Fibroblast of peridontal ligament (primary cell): ENCODE measurements at regions not wholly inside any gene's neighbourhood (a gene's known extent, or its start where the extent isn't known, plus 50 kb on each side); places are given as distances from the start of the nearest gene placed in this dataset.
"Not testable (repeated sequence)": the region's sequence is repeated elsewhere in the genome, so short reads cannot be mapped to it uniquely, and the experiment has no call there.

Experiments
- DNase-seq: peaks from one replicate; pipeline ENCODE4 v3.0.0-alpha.2; 2010; ENCODE audit errors: extremely low read depth

DNA sequence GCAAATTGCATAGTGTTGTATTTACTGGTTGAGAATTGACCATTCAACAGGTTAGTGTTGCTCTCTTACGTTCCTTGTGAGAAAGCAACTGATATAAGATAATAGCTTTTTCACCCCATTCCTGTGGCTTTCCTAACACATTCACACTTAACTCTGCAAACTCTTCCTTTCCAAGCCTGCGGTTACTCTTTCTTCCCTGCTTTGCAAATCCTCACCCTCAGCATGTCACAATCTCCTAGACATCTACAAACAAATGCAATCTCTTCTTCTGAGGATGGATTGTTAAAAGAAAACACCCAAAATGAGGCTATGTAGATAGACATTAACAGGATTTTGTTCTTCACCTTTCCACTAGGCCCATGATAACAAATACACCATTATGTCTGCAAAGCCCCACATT lies 771.7 kb upstream of the PCDH7 start:
- no peak for DNase-seq

GRCh38 chr4:29948858-29949257 lies 771.3 kb upstream of the PCDH7 start:
- DNase-seq = no peak

DNA sequence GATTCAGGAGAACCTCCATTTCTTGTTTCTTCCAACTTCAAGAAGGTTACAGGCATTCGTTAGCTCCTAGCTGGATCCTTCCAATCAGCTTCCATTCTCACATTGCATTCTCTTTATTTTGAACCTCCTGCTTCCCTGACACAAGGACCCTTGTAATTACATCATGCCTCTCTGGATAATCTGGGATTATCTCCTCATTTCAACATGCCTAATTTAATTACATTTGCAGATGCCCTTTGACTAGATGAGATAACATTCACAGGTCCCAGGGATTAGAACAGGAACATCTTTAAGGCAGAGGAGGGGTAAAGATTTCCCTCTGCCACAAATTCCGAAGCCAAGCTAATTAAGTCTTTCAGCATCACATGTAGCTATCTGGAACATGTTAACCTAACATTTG lies 753.8 kb upstream of the PCDH7 start:
- no peak for DNase-seq

GRCh38 chr4:29970626-29971025 lies 749.5 kb upstream of the PCDH7 start:
- DNase-seq = no peak

DNA sequence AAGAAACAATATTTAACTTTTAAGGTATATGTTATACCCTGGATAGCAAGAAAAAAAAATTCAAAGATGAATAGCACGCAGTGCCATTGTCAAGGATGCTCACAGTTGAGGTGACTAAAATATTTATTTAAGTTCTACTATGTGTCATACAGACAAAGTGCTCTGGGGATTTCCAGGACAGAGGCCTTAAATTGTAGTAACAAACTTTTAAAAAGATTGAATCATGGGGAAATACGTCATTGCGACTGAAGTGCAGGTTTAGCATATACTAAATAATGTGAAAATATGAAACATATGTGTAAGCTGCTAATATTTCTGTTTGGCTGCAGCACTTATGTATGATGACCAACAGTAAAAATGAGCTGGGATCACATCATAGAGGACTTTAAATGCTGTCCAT lies 748.0 kb upstream of the PCDH7 start:
- DNase-seq = no peak

DNA sequence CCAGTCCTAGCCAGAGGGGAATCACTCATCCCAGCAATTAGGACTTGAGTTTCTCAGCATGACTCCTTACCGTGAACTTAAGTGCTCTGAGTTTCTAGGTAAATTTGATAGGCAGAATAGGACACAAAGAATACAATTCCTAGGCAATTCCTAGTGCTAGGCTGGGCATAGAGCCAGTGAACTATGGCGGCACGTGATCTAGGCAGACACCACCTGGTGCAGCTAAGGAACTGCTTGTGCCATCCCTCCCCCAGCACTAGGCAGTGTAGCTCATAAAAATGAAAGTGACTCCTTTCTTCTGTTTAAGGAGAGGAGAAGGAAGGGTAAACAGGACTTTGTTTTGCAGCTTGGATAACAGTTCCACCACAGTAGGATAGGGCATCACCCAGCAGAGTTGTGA lies 736.3 kb upstream of the PCDH7 start:
- DNase-seq = no peak

DNA sequence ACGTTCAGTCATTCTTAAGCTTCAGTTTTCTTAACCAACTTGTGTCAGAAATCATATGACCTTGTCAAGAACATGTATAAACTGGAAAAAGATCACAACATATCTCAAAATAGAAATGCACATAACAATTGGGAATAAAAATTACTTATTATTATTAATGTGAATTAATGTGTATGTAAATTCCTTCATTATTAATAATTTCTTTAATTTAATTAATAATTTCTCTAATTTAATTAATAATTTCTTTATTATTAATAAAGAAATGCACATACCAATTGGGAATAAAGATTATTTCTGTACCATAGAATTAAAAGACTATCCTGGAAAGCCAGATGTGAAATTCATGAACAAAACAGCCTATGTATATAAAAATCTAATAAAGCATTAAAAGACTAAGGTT lies 718.5 kb upstream of the PCDH7 start:
- DNase-seq = no peak

- DNase-seq = no peak
These were observed 717.8 kb upstream of the PCDH7 start for GRCh38 chr4:30002341-30002740.

DNA sequence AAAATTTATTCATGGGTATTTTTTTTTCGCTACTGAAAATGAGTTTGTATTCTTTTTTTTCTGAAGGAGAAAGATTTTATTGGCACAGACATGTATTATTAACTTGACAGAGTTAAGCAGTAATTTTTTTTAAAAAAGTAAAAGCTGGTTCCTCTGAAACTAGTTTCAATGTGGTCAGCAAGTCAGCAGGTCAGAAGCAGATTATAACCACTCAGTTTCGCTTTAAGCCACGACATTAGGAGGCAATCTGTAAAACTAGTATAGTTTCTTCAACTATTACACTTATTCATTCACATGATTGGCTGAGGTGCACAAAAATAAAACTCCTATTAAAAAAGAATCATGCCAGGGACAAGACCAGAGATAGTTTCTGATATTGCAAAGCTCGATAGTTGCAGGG lies 714.2 kb upstream of the PCDH7 start:
- DNase-seq = no peak

GRCh38 chr4:30024526-30024925 lies 695.6 kb upstream of the PCDH7 start:
- no peak for DNase-seq

DNA sequence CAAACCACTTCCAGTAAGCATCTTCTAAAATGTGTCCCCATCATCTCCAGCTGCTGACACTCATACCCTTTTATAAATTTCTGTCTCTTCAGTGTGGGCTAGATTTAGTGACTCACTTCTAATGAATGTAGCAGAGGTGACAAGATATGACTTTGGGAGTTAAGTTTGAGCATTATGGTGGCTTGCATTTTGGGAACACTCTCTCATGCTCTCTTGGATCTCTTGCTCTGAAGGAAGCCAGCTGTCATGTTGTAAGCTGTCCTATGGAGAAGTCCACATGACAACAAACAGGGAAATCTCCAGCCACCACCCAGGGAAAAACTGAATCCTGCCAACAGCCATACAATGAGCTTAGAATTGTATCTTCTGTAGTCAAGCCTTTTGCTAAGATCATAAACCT lies 691.3 kb upstream of the PCDH7 start:
- no peak for DNase-seq

GRCh38 chr4:30056016-30056766 lies 664.0 kb upstream of the PCDH7 start:
- no peak for DNase-seq

GRCh38 chr4:30068234-30068633 lies 651.9 kb upstream of the PCDH7 start:
- no peak for DNase-seq

GRCh38 chr4:30073011-30073710 lies 647.0 kb upstream of the PCDH7 start:
- DNase-seq = no peak

GRCh38 chr4:30092420-30093128 lies 627.6 kb upstream of the PCDH7 start:
- not testable (repeated sequence) for DNase-seq

GRCh38 chr4:30094887-30095286 lies 625.3 kb upstream of the PCDH7 start:
- DNase-seq = no peak

- no peak for DNase-seq
These were observed 616.7 kb upstream of the PCDH7 start for GRCh38 chr4:30103455-30103854.

DNA sequence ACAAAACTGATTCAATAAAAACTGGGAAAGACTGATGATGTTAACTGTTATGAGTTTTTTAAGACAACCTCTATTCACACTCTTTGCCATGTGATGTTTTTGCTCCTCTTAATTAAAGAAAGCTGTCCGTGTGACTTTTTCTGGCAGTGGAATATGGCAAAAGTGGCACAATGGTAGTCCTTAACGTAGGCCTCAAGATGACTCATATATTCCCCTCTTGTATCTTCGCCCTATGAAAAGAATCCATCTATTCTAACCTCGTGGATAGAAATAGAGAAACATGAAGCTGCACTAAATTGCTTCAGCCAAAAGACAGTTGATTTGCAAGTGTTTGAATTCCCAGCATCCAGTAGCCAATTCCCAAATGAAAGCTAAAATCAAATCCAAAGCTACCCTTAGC lies 603.8 kb upstream of the PCDH7 start:
- DNase-seq = no peak

DNA sequence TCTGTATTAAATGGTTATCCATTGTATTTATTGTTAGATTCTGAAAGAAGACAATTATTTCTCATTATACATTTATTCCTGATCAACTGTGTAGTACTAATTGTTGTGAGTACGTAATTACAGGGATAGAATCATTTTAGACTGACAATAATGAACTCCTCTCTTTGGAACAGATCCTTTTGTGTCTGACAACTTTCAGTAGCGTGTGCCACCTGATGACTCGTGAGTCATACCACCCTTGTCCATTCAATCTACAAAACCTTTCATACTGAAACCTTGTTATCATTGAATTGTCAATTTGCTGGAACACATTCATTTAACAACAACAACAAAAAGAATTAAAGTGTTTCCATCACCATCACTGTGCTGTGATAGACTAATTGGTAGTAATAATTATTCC lies 602.7 kb upstream of the PCDH7 start:
- DNase-seq = no peak

GRCh38 chr4:30122711-30123110 lies 597.5 kb upstream of the PCDH7 start:
- no peak for DNase-seq

DNA sequence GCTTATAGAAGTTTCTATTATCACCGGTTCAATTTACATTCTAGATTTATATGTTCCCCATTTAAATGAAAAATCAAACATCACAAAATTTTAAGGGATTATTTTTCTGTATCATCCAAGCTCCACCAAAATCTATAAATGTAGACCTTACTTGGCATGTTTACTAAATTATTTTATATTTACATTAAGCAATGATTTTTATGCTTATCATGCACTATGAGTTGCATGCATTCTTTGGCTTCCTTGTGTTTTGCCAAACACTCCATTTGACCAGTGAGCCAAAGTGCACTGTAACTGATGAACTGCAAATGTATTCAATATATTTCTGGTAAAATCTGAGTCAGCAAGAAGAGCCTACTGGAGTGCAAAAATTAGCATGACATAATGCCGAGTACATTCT lies 595.5 kb upstream of the PCDH7 start:
- DNase-seq = not testable (repeated sequence)

- no peak for DNase-seq
These were observed 594.3 kb upstream of the PCDH7 start for GRCh38 chr4:30125868-30126267.

- no peak for DNase-seq
These were observed 593.8 kb upstream of the PCDH7 start for GRCh38 chr4:30126351-30126750.
